ENCODE measurements at regions not wholly inside any gene's neighbourhood (a gene's known extent, or its start where the extent isn't known, plus 50 kb on each side); places are given as distances from the start of the nearest gene placed in this dataset.
A peak's percentile ranks its signal among the peaks of the same experiment; 100 is the strongest.

GRCh38 chr7:124645704-124646103, 119.9 kb downstream of the GPR37 start:
- Histone ChIP-seq H3K27me3 (no peaks in the 10 kb centered on the region), H3K9me3 (no peaks in the 10 kb centered on the region), H3K4me3 (no peak overlapping the region), H3K4me1 (no peaks in the 10 kb centered on the region), H3K27ac (no peak overlapping the region), H3K36me3 (no peaks in the 10 kb centered on the region)
- no peak for TF ChIP-seq CTCF (IDR thresholded peaks at IDR 0.05)
- intact Hi-C loops (cut with DNase I): no loop called here
- DNase-seq (no peak), ATAC-seq (no peak)

- ATAC-seq: no peak
Measured at GRCh38 chr7:124643311-124643811, 122.2 kb downstream of the GPR37 start.

GRCh38 chr7:124635416-124635815, 130.2 kb downstream of the GPR37 start:
- intact Hi-C loops (cut with DNase I): no loop called here
- H3K27me3 ChIP-seq: no peaks in the 10 kb centered on the region
- no peaks in the 10 kb centered on the region for H3K9me3 ChIP-seq
- H3K4me3 ChIP-seq: no peak overlapping the region
- H3K4me1 ChIP-seq: no peaks in the 10 kb centered on the region
- no peaks in the 10 kb centered on the region for H3K36me3 ChIP-seq
- no peak for TF ChIP-seq CTCF (IDR thresholded peaks at IDR 0.05)
- H3K27ac ChIP-seq: no peak overlapping the region
- ATAC-seq (no peak), DNase-seq (no peak)

More at GRCh38 chr7:124643311-124643811, 122.2 kb downstream of the GPR37 start:
- Histone ChIP-seq H3K4me1 (no peaks in the 10 kb centered on the region), H3K27me3 (no peaks in the 10 kb centered on the region), H3K36me3 (no peaks in the 10 kb centered on the region), H3K4me3 (no peak overlapping the region), H3K9me3 (no peaks in the 10 kb centered on the region), H3K27ac (no peak overlapping the region)
- TF ChIP-seq CTCF (IDR thresholded peaks at IDR 0.05): no peak
- intact Hi-C loops (cut with DNase I): no loop called here
- DNase-seq: peak in 2 of 4 donors; percentile 64 to 79

- no peak for TF ChIP-seq CTCF (IDR thresholded peaks at IDR 0.05)
- no peak for ATAC-seq
- Histone ChIP-seq H3K36me3 (no peaks in the 10 kb centered on the region), H3K9me3 (no peaks in the 10 kb centered on the region), H3K27ac (no peak overlapping the region), H3K4me1 (no peaks in the 10 kb centered on the region), H3K4me3 (no peak overlapping the region), H3K27me3 (no peaks in the 10 kb centered on the region)
- intact Hi-C loops (cut with DNase I): no loop called here
- DNase-seq: no peak
Measured at GRCh38 chr7:124633740-124634139, 131.9 kb downstream of the GPR37 start.

GRCh38 chr7:124630395-124630794, 135.2 kb downstream of the GPR37 start:
- no peak for DNase-seq
- H3K4me1 ChIP-seq: no peaks in the 10 kb centered on the region
- H3K36me3 ChIP-seq: no peaks in the 10 kb centered on the region
- H3K27ac ChIP-seq: no peak overlapping the region
- no peak for TF ChIP-seq CTCF (IDR thresholded peaks at IDR 0.05)
- no peak for ATAC-seq
- no peaks in the 10 kb centered on the region for H3K27me3 ChIP-seq
- no peak overlapping the region for H3K4me3 ChIP-seq
- intact Hi-C loops (cut with DNase I): no loop called here
- peaks cover 0 to 1% of the 10 kb centered on the region in 2 donors for H3K9me3 ChIP-seq
